K562 (cell line): ENCODE measurements at regions not wholly inside any gene's neighbourhood (a gene's known extent, or its start where the extent isn't known, plus 50 kb on each side); places are given as distances from the start of the nearest gene placed in this dataset.

Experiments
- ATAC-seq: fragments of 200-7000 bp; cut with Tn5 transposase; 3 replicates; pipeline ENCODE4 v1.9.1; 2020; ENCODE audit warnings: moderate library complexity
- BruUV-seq: library from RNA; stranded (reverse); fragments of 400-500 nt; replicated peaks from 2 replicates; lab custom pipeline; 2021; lab: Mats Ljungman, UMichigan
- CTCF ChIA-PET: fragments of 300-600 bp; formaldehyde crosslinking; extraction: SDS; loops from one replicate; lab custom pipeline; 2021; ENCODE audit warnings: low intra/inter-chr PET ratio; lab: Yijun Ruan, JAX
- POLR2A ChIA-PET: fragments of 300-600, 350-650 bp; sonication (Branson Sonifier 250); formaldehyde crosslinking; extraction: SDS; loops from one replicate; lab custom pipeline; 2021; ENCODE audit warnings: antibody characterized with exemption, inconsistent platforms; lab: Yijun Ruan, JAX
- DNase-seq, 4 experiments: peaks; one replicate each; pipeline versions ENCODE4 v3.0.0 to v3.0.0-alpha.2; 2011 to 2018; ENCODE audit warnings: low spot score in 3 of 4, mixed read lengths in 3 of 4; ENCODE audit errors: extremely low read depth in 1 of 4
- FAIRE-seq: peaks from 2 replicates; lab custom pipeline; 2011; peaks lifted over from hg19 to GRCh38; lab: Jason Lieb, UNC
- H2AFZ ChIP-seq: 2 replicates; pipeline ENCODE4 v1.6.0; 2011; ENCODE audit warnings: low read depth, low read length, control low read depth, inconsistent platforms
- H3K27ac ChIP-seq: fragments of 200-600 bp; 3 replicates; pipeline ENCODE4 v1.8.0; 2011; ENCODE audit warnings: low read depth, mild to moderate bottlenecking, control low read depth, inconsistent platforms, low read length, moderate library complexity, mixed read lengths; ENCODE audit errors: extremely low read depth
- H3K27me3 ChIP-seq, 2 experiments: fragments of 300-600 bp in 1 of 2; 2 replicates in 1 of 2; 3 replicates in 1 of 2; pipeline versions ENCODE4 v1.6.0 to v1.8.0; 2011; ENCODE audit warnings: inconsistent platforms in 2 of 2, low read length in 2 of 2, mild to moderate bottlenecking in 1 of 2, mixed read lengths in 1 of 2, moderate library complexity in 1 of 2; ENCODE audit not compliant: control insufficient read depth in 2 of 2, insufficient read depth in 2 of 2
- H3K36me3 ChIP-seq: fragments of 300-600 bp; 3 replicates; pipeline ENCODE4 v1.8.0; 2011; ENCODE audit warnings: mild to moderate bottlenecking, low read length, inconsistent platforms; ENCODE audit not compliant: control insufficient read depth, insufficient read depth
- H3K4me1 ChIP-seq, 2 experiments: fragments of 200-600 bp in 1 of 2; replicated peaks in 1 of 2; 2 replicates in 1 of 2; 3 replicates in 1 of 2; pipeline versions ENCODE4 v1.5.1 to v1.8.0; 2011; ENCODE audit warnings: inconsistent platforms in 2 of 2, low read length in 2 of 2, mild to moderate bottlenecking in 1 of 2, mixed read lengths in 1 of 2, moderate library complexity in 1 of 2; ENCODE audit not compliant: control insufficient read depth in 2 of 2, insufficient read depth in 2 of 2
- H3K4me2 ChIP-seq: 2 replicates; pipeline ENCODE4 v1.6.1; 2011; ENCODE audit warnings: low read length, control low read depth, inconsistent platforms, mixed read lengths; ENCODE audit not compliant: insufficient read depth
- H3K4me3 ChIP-seq: fragments of 200-600 bp; sonication (generic), shearing (Covaris generic); 2 replicates; pipeline ENCODE4 v1.5.1; 2016; ENCODE audit warnings: control low read depth, inconsistent platforms
- H3K79me2 ChIP-seq: fragments of 200-600 bp; 3 replicates; pipeline ENCODE4 v1.8.0; 2011; ENCODE audit warnings: low read length, inconsistent platforms; ENCODE audit not compliant: control insufficient read depth, insufficient read depth
- H3K9ac ChIP-seq, 2 experiments: 2 replicates each; pipeline versions ENCODE4 v1.6.0 to v1.6.1; 2011; ENCODE audit warnings: low read depth in 2 of 2, low read length in 2 of 2, control low read depth in 1 of 2, inconsistent platforms in 1 of 2, mild to moderate bottlenecking in 1 of 2, mixed read lengths in 1 of 2; ENCODE audit not compliant: insufficient read depth in 1 of 2
- H3K9me1 ChIP-seq: one replicate; pipeline ENCODE4 v1.6.0; 2011; ENCODE audit warnings: inconsistent platforms, mild to moderate bottlenecking, low read length, moderate library complexity; ENCODE audit not compliant: control insufficient read depth, insufficient read depth
- H3K9me3 ChIP-seq: replicated peaks from 2 replicates; pipeline ENCODE4 v1.5.1; 2011; ENCODE audit warnings: low read depth, low read length, inconsistent platforms; ENCODE audit not compliant: control insufficient read depth, insufficient read depth
- H4K20me1 ChIP-seq: replicated peaks from 2 replicates; pipeline ENCODE4 v1.6.1; 2011; ENCODE audit warnings: low read length, inconsistent platforms, mixed read lengths; ENCODE audit not compliant: control insufficient read depth, insufficient read depth
- CBFA2T3 ChIP-seq: fragments of 450-650 bp; IDR thresholded peaks from 2 replicates; pipeline ENCODE4 v1.6.1; 2017
- CEBPB ChIP-seq: fragments of 450-650 bp; IDR thresholded peaks from 2 replicates; pipeline ENCODE4 v1.6.1; 2016; ENCODE audit warnings: missing genetic modification characterization, missing compliant biosample characterization
- CREBBP ChIP-seq: IDR thresholded peaks from one replicate; pipeline ENCODE4 v1.6.1; 2012; ENCODE audit warnings: low read depth, mild to moderate bottlenecking, control low read depth, inconsistent platforms, low read length
- CXXC5 ChIP-seq: fragments of 250-450 bp; sonication (Bioruptor Pico); IDR thresholded peaks from 2 replicates; pipeline ENCODE4 v1.8.0; 2022; ENCODE audit warnings: inconsistent platforms, mild to moderate bottlenecking, moderate library complexity
- HDAC3 ChIP-seq: fragments of 450-650 bp; IDR thresholded peaks from 2 replicates; pipeline ENCODE4 v1.6.1; 2018; ENCODE audit warnings: borderline replicate concordance, mild to moderate bottlenecking, moderate library complexity; ENCODE audit not compliant: partially characterized antibody
- HOXB6 ChIP-seq: fragments of 250-450 bp; sonication (Bioruptor Pico); IDR thresholded peaks from 2 replicates; pipeline ENCODE4 v1.5.1; 2022; ENCODE audit warnings: mild to moderate bottlenecking, borderline replicate concordance
- ILK ChIP-seq: fragments of 450-650 bp; IDR thresholded peaks from 2 replicates; pipeline ENCODE4 v1.6.1; 2016; ENCODE audit warnings: missing genetic modification characterization, low read depth, mild to moderate bottlenecking, missing compliant biosample characterization, moderate library complexity, borderline replicate concordance
- KAT8 ChIP-seq: fragments of 450-650 bp; IDR thresholded peaks from 2 replicates; pipeline ENCODE4 v1.6.1; 2016; ENCODE audit warnings: low read depth, mild to moderate bottlenecking
- KLF16 ChIP-seq: IDR thresholded peaks from 2 replicates; pipeline ENCODE4 v1.6.1; 2016; ENCODE audit warnings: antibody characterized with exemption
- NEUROD1 ChIP-seq: fragments of 150-350 bp; IDR thresholded peaks from 2 replicates; pipeline ENCODE4 v1.6.1; 2014; ENCODE audit warnings: borderline replicate concordance, low read length, low read depth; ENCODE audit not compliant: partially characterized antibody
- NR2F6 ChIP-seq: fragments of 450-650 bp; formaldehyde crosslinking; IDR thresholded peaks from 2 replicates; pipeline ENCODE4 v1.4.0; 2020; ENCODE audit warnings: mild to moderate bottlenecking
- PHTF2 ChIP-seq: fragments of 250-450 bp; sonication (Bioruptor Pico); IDR thresholded peaks from 2 replicates; pipeline ENCODE4 v1.5.0; 2021; ENCODE audit warnings: mild to moderate bottlenecking
- POLR3A ChIP-seq: IDR thresholded peaks from 2 replicates; pipeline ENCODE4 v1.6.1; 2011; ENCODE audit warnings: borderline replicate concordance, mild to moderate bottlenecking, moderate library complexity; ENCODE audit not compliant: insufficient read length, insufficient read depth; ENCODE audit errors: extremely low read depth
- WGBS: fragments of 100-300 bp; shearing (Covaris generic); methylation state at CpG from one replicate; pipeline ENCODE4 v1.1.6; 2016; ENCODE audit warnings: low coverage, mixed read lengths; ENCODE audit not compliant: insufficient coverage; ENCODE audit errors: missing lambda C conversion rate; 5-methylcytosine and 5-hydroxymethylcytosine counted together
- in situ Hi-C: fragments of 300-500 bp; cut with MboI; formaldehyde crosslinking; loops from 4 replicates; pipeline ENCODE4 v1.15.0; 2018; ENCODE audit warnings: inconsistent platforms, mixed read lengths
- intact Hi-C: fragments of 100-400 bp; cut with micrococcal nuclease; formaldehyde crosslinking; loops from 2 replicates; pipeline ENCODE4 v1.14.2; 2022
- TF ChIP-seq, protein P1 (sequence below): sonication (generic); formaldehyde crosslinking; IDR thresholded peaks from 2 replicates; pipeline ENCODE4 v1.8.0; 2022; ENCODE audit warnings: mild to moderate bottlenecking, missing genetic modification reagents, borderline replicate concordance
- TF ChIP-seq, protein P2 (sequence below): fragments of 250-450 bp; sonication (Bioruptor Pico); IDR thresholded peaks from 2 replicates; pipeline ENCODE4 v1.8.0; 2022; ENCODE audit warnings: moderate library complexity, mild to moderate bottlenecking, inconsistent platforms
- TF ChIP-seq, protein P3 (sequence below): fragments of 450-650 bp; formaldehyde crosslinking; IDR thresholded peaks from 2 replicates; pipeline ENCODE4 v1.4.0; 2020; ENCODE audit warnings: mild to moderate bottlenecking, moderate library complexity

DNA sequence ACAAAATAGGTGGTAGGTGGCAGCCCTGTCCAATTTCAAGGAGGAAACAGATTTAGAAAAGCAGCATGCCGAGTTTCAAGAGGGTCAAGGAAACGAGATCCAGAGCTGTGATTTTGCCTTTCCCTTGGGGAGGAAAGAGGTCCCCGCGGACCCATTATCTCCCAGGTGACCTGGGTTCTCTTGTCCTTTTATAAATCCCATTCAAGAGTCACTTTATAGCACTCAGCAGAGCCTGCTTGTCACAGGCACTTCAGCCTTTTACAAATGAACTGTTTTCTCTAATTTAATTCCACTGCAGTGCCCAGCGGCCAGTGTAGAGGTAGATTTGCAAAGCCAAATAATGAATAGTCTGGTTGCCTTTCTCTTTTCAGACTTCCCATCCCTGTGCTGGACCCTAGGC is 99.9 kb downstream of the CD47 start (continued):
- TF ChIP-seq, protein P1, sequence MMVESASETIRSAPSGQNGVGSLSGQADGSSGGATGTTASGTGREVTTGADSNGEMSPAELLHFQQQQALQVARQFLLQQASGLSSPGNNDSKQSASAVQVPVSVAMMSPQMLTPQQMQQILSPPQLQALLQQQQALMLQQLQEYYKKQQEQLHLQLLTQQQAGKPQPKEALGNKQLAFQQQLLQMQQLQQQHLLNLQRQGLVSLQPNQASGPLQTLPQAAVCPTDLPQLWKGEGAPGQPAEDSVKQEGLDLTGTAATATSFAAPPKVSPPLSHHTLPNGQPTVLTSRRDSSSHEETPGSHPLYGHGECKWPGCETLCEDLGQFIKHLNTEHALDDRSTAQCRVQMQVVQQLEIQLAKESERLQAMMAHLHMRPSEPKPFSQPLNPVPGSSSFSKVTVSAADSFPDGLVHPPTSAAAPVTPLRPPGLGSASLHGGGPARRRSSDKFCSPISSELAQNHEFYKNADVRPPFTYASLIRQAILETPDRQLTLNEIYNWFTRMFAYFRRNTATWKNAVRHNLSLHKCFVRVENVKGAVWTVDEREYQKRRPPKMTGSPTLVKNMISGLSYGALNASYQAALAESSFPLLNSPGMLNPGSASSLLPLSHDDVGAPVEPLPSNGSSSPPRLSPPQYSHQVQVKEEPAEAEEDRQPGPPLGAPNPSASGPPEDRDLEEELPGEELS (CRISPR knock-in tag), result no peak
- TF ChIP-seq KLF16, result no peak
- no peak for TF ChIP-seq KAT8
- TF ChIP-seq NR2F6 (CRISPR knock-in tag), result no peak

DNA sequence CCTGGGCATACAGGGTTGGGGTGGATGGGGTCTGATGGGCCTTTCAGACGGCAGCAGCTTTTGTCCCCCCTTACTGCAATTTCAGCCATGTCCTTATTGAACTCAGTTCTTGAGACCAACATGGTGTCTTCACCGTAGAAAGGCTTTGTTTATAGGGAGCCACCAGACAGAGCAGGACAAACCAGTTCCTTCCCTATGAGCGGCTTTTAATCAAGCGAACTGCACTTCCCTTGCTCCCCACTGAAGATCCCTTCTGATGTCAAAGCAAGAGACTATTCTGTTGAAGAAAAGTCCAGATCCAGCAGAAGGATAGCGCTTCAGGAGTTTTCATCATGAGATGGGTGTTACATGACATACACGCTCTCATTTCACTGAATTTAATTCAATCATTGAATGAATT is 100.4 kb downstream of the CD47 start:
- no TSS peak for BruUV-seq
- POLR2A ChIA-PET, result no interaction called here
- H3K36me3 ChIP-seq, result no peaks in the 10 kb centered on the region
- in situ Hi-C loops, result no loop called here
- TF ChIP-seq, protein P2, sequence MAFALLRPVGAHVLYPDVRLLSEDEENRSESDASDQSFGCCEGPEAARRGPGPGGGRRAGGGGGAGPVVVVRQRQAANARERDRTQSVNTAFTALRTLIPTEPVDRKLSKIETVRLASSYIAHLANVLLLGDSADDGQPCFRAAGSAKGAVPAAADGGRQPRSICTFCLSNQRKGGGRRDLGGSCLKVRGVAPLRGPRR, result no peak
- no peak for TF ChIP-seq PHTF2 (CRISPR knock-in tag)
- no peak for TF ChIP-seq CBFA2T3
- TF ChIP-seq, protein P3, sequence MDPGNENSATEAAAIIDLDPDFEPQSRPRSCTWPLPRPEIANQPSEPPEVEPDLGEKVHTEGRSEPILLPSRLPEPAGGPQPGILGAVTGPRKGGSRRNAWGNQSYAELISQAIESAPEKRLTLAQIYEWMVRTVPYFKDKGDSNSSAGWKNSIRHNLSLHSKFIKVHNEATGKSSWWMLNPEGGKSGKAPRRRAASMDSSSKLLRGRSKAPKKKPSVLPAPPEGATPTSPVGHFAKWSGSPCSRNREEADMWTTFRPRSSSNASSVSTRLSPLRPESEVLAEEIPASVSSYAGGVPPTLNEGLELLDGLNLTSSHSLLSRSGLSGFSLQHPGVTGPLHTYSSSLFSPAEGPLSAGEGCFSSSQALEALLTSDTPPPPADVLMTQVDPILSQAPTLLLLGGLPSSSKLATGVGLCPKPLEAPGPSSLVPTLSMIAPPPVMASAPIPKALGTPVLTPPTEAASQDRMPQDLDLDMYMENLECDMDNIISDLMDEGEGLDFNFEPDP, result no peak
- no peak for TF ChIP-seq POLR3A
- no peak for TF ChIP-seq HOXB6
- no peak for TF ChIP-seq CREBBP
- no peak for TF ChIP-seq ILK (tag)
- no peak for TF ChIP-seq CEBPB (tag)
- no peak for TF ChIP-seq CXXC5
- TF ChIP-seq NEUROD1, result no peak
- TF ChIP-seq HDAC3, result no peak
- TF ChIP-seq, all 486 proteins: peak for 0
- Histone ChIP-seq H2AFZ (no peak overlapping the region), H3K9me1 (no peaks in the 10 kb centered on the region), H3K9me3 (no peaks in the 10 kb centered on the region), H3K27me3 (peaks cover 4 to 11% of the 10 kb centered on the region in 2 experiments; a peak in 2 of 5 replicates), H3K27ac (no peak overlapping the region), H3K79me2 (no peaks in the 10 kb centered on the region), H3K4me1 (no peaks in the 10 kb centered on the region), H4K20me1 (no peaks in the 10 kb centered on the region), H3K4me2 (no peak overlapping the region), H3K9ac (no peak overlapping the region), H3K4me3 (no peak overlapping the region)
- FAIRE-seq, result no peak
- WGBS, result 1% methylated on average over 6 of the region's 6 CpGs
- no peak for ATAC-seq
- CTCF ChIA-PET, result no interaction called here
- no peak for DNase-seq
- intact Hi-C loops, result no loop called here
